Right renal cortex interstitium (tissue), 3 donors: ENCODE measurements at regions not wholly inside any gene's neighbourhood (a gene's known extent, or its start where the extent isn't known, plus 50 kb on each side); places are given as distances from the start of the nearest gene placed in this dataset.
"Not testable (repeated sequence)": the region's sequence is repeated elsewhere in the genome, so short reads cannot be mapped to it uniquely, and the experiment has no call there.

Experiments
- DNase-seq, 3 donors: peaks; one replicate each; pipeline ENCODE4 v3.0.0-alpha.2; 2013; ENCODE audit warnings: low read depth in 3 of 3, low spot score in 2 of 3

GRCh38 chr19:23475477-23475876 is 80.2 kb upstream of the ZNF91 start:
- no peak for DNase-seq

- DNase-seq: no peak
These were observed 79.5 kb upstream of the ZNF91 start for GRCh38 chr19:23474761-23475160.

GRCh38 chr19:23474172-23474571 is 78.9 kb upstream of the ZNF91 start:
- DNase-seq: no peak

GRCh38 chr19:23470873-23471545 is 75.7 kb upstream of the ZNF91 start:
- DNase-seq: peak in 1 of 3 donors; percentile 3

- not testable (repeated sequence) for DNase-seq
These were observed 69.1 kb upstream of the ZNF91 start for GRCh38 chr19:23464349-23464748.

- DNase-seq: no peak
These were observed 65.8 kb upstream of the ZNF91 start for GRCh38 chr19:23461120-23461519.

GRCh38 chr19:23460656-23461055 is 65.4 kb upstream of the ZNF91 start:
- no peak for DNase-seq
